NCI-H2081 (cell line): ENCODE measurements at regions not wholly inside any gene's neighbourhood (a gene's known extent, or its start where the extent isn't known, plus 50 kb on each side); places are given as distances from the start of the nearest gene placed in this dataset.

ENCODE experiments used
- DNase-seq, 2 experiments: peaks; one replicate each; lab custom pipeline; 2025; lab: John Stamatoyannopoulos, UW

DNA sequence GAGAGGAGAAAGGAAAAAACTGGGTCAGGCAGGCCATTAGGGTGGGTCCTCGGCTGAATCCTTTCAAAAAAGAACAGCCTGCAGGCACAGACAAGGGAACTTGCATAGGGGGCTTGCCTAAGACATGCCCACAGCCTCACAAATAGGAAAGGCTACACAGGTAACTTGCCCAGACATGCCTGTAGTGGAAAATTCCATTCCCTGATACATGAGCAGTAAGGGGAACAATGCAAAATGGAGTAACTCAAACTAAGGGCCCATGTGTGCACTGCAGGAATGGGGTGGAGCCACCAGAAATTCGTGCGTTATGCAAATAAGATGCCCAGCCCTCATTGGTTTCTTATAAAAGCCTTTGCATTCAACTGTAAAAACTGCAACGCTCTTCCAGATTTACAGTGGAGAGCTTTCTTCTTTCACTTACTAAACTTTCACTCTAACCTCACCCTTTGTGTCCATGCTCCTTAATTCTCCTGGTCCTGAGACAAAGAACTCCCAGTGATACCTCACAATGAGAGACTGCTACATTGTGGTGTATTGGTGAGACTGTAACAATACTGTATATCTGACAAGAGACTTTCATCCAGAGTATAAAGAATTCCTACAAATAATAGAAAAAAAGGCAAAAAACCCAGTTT is 59.5 kb upstream of the SLITRK1 start:
- DNase-seq, result no peak

DNA sequence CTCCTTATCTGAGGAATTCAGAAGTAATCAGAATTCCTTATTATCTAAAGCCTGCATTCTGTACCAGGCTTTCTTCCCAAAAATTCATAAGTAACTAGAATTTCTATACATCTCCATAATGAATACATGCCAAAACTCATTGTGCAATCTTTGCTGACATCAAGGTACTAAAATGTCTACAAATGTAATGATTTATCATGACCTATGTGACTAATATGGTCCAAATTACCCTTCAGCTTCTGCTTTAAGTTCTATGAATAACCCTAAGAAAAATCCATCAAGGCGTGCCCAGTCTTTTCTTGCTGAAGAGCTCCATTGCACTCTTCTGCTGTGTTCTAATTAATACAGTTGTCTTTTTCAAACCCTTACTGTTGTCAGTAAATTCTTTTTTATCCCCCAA is 58.5 kb upstream of the SLITRK1 start:
- DNase-seq, result no peak

DNA sequence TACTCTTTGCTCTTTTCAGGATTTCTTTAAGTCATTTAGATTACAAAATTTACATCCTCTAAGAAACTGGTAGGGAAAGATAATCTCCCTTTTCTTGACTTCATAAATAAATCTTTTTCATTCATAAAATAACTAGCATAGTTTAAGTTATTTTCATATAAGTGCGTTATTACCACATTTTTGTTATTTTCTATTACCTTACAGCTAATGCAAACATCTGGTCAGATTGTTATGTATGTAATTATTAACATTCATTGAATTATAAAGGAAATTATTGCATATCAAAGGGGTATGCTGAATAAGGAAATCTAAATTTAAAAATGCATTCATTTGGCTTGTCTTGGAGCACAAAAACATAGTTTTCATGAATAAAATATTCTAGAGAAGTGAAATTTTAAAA is 55.3 kb upstream of the SLITRK1 start:
- no peak for DNase-seq

DNA sequence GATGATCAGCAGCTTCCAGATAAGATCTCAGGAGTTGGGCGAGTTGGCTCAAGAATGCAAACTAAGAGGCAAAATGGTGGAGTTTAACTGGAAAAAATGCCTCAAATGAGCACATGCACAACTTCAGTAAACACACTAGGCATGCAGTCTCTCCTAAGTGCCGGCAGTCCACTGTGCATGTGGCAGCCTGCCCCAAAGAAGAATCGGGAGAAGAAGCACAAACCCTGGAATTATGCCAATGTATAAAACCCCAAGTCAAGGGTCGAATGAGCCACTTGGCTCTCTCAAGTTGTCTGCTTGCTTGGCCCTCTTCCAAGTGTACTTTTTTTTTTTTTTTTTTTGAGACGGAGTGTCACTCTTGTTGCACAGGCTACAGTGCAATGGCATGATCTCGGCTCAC is 53.3 kb upstream of the SLITRK1 start:
- no peak for DNase-seq
